Caco-2 (cell line): ENCODE measurements at regions not wholly inside any gene's neighbourhood (a gene's known extent, or its start where the extent isn't known, plus 50 kb on each side); places are given as distances from the start of the nearest gene placed in this dataset.

Experiments
- BruUV-seq: library from RNA; stranded (reverse); fragments of 400-500 nt; replicated peaks from 2 replicates; lab custom pipeline; 2021; lab: Mats Ljungman, UMichigan
- CTCF ChIA-PET: fragments of 300-600 bp; sonication (Branson Sonifier 250); formaldehyde crosslinking; loops from one replicate; lab custom pipeline; 2022; ENCODE audit warnings: antibody characterized with exemption; lab: Charles Lee
- POLR2A ChIA-PET: fragments of 300-600 bp; sonication (Branson Sonifier 250); formaldehyde crosslinking; loops from one replicate; lab custom pipeline; 2022; ENCODE audit warnings: antibody characterized with exemption; lab: Charles Lee
- DNase-seq, 2 experiments: peaks; one replicate each; pipeline versions ENCODE4 v3.0.0 to v3.0.0-alpha.2; 2020 to 2022
- H3K27me3 ChIP-seq: replicated peaks from 2 replicates; pipeline ENCODE4 v1.6.0; 2011; ENCODE audit warnings: low read length; ENCODE audit not compliant: control insufficient read depth, insufficient read depth
- H3K36me3 ChIP-seq: 2 replicates; pipeline ENCODE4 v1.5.1; 2011; ENCODE audit warnings: low read length; ENCODE audit not compliant: control insufficient read depth, insufficient read depth
- H3K4me1 ChIP-seq: fragments of 250-450 bp; sonication (Bioruptor Pico); 2 replicates; pipeline ENCODE4 v1.5.1; 2020; ENCODE audit warnings: mild to moderate bottlenecking
- H3K4me3 ChIP-seq: 2 replicates; pipeline ENCODE4 v1.5.1; 2011; ENCODE audit warnings: low read depth, mild to moderate bottlenecking, control low read depth, low read length
- H3K9me3 ChIP-seq: fragments of 250-450 bp; sonication (Bioruptor Pico); 2 replicates; pipeline ENCODE4 v1.5.1; 2020; ENCODE audit warnings: mild to moderate bottlenecking, moderate library complexity
- H3K27ac Mint-ChIP-seq: one replicate; pipeline ENCODE4 v1.8.0; 2022; ENCODE audit warnings: mixed read lengths; ENCODE audit not compliant: unreplicated experiment
- H3K27me3 Mint-ChIP-seq: one replicate; pipeline ENCODE4 v1.8.0; 2022; ENCODE audit warnings: mixed read lengths; ENCODE audit not compliant: insufficient read depth, unreplicated experiment
- H3K36me3 Mint-ChIP-seq: one replicate; pipeline ENCODE4 v1.8.0; 2022; ENCODE audit warnings: mild to moderate bottlenecking, mixed read lengths; ENCODE audit not compliant: insufficient read depth, unreplicated experiment
- H3K4me1 Mint-ChIP-seq: one replicate; pipeline ENCODE4 v1.8.0; 2022; ENCODE audit warnings: low read depth, mixed read lengths; ENCODE audit not compliant: unreplicated experiment
- H3K4me3 Mint-ChIP-seq: one replicate; pipeline ENCODE4 v1.8.0; 2022; ENCODE audit warnings: mild to moderate bottlenecking, moderate library complexity, mixed read lengths; ENCODE audit not compliant: unreplicated experiment
- H3K9me3 Mint-ChIP-seq: one replicate; pipeline ENCODE4 v1.8.0; 2022; ENCODE audit warnings: mixed read lengths; ENCODE audit not compliant: unreplicated experiment
- intact Hi-C: fragments of 100-400 bp; cut with micrococcal nuclease; formaldehyde crosslinking; loops from one replicate; pipeline ENCODE4 v1.10.0; 2022; ENCODE audit not compliant: unreplicated experiment
- TF ChIP-seq, protein P1 (sequence below), 2 experiments: fragments of 200-600 bp in 1 of 2; IDR thresholded peaks; 1 replicate in 1 of 2; 2 replicates in 1 of 2; pipeline versions ENCODE4 v1.5.1 to v1.8.0; 2011 to 2022; ENCODE audit warnings: antibody characterized with exemption in 1 of 2, control low read depth in 1 of 2, inconsistent platforms in 1 of 2, low read depth in 1 of 2, low read length in 1 of 2, mild to moderate bottlenecking in 1 of 2, moderate library complexity in 1 of 2; ENCODE audit not compliant: insufficient read depth in 1 of 2, severe bottlenecking in 1 of 2, unreplicated experiment in 1 of 2

DNA sequence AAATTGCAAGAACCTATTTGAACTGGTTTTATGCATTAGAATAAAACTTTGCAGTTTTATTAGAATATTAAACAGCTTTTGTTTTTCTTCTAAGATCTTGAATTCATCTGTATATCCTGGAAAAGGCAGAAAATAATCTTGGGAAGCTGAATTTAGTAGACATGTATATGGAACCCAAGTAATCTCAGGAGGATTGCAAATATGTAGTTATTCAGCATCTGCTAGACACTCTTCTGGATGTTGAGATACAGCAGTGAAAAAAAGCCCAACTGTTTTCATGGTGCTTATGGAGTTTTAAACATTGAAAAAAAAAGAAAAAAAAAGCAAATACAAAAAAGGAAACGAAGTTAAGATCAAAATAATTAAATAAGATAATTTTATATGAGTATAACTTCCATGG is 922.2 kb upstream of the SEMA6A start:
- H3K36me3 ChIP-seq = no peaks in the 10 kb centered on the region
- CTCF ChIA-PET = no interaction called here
- H3K36me3 Mint-ChIP-seq = no peaks in the 10 kb centered on the region
- TF ChIP-seq, protein P1, sequence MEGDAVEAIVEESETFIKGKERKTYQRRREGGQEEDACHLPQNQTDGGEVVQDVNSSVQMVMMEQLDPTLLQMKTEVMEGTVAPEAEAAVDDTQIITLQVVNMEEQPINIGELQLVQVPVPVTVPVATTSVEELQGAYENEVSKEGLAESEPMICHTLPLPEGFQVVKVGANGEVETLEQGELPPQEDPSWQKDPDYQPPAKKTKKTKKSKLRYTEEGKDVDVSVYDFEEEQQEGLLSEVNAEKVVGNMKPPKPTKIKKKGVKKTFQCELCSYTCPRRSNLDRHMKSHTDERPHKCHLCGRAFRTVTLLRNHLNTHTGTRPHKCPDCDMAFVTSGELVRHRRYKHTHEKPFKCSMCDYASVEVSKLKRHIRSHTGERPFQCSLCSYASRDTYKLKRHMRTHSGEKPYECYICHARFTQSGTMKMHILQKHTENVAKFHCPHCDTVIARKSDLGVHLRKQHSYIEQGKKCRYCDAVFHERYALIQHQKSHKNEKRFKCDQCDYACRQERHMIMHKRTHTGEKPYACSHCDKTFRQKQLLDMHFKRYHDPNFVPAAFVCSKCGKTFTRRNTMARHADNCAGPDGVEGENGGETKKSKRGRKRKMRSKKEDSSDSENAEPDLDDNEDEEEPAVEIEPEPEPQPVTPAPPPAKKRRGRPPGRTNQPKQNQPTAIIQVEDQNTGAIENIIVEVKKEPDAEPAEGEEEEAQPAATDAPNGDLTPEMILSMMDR (IDR thresholded peaks at IDR 0.05; ENCODE audit: insufficient read depth in 1 of 2, low read depth in 1 of 2, low read length in 1 of 2, severe bottlenecking in 1 of 2, unreplicated experiment in 1 of 2) = no peak
- POLR2A ChIA-PET = no interaction called here
- H3K4me3 Mint-ChIP-seq = no peak overlapping the region
- no peaks in the 10 kb centered on the region for H3K27me3 ChIP-seq
- H3K27ac Mint-ChIP-seq = no peak overlapping the region
- no peaks in the 10 kb centered on the region for H3K4me1 Mint-ChIP-seq
- no peaks in the 10 kb centered on the region for H3K27me3 Mint-ChIP-seq
- H3K4me1 ChIP-seq = no peaks in the 10 kb centered on the region
- DNase-seq = no peak
- H3K9me3 ChIP-seq = no peaks in the 10 kb centered on the region
- H3K9me3 Mint-ChIP-seq = no peaks in the 10 kb centered on the region
- H3K4me3 ChIP-seq = no peak overlapping the region
- intact Hi-C loops = no loop called here
- no TSS peak for BruUV-seq

- Mint-ChIP-seq H3K27ac (no peak overlapping the region), H3K36me3 (no peaks in the 10 kb centered on the region), H3K4me3 (no peak overlapping the region), H3K4me1 (peaks cover 1% of the 10 kb centered on the region), H3K27me3 (no peaks in the 10 kb centered on the region), H3K9me3 (no peaks in the 10 kb centered on the region)
- no peaks in the 10 kb centered on the region for H3K4me1 ChIP-seq
- no peaks in the 10 kb centered on the region for H3K9me3 ChIP-seq
- ChIA-PET CTCF (interaction anchor here (1.2 kb wide), 1 partner anchor 39 kb away, joined by 5 read pairs; no protein-coding TSS in a partner anchor), POLR2A (no interaction called here)
- TF ChIP-seq, protein P1 (IDR thresholded peaks at IDR 0.05; ENCODE audit: insufficient read depth in 1 of 2, low read depth in 1 of 2, low read length in 1 of 2, severe bottlenecking in 1 of 2, unreplicated experiment in 1 of 2) = no peak
- no peaks in the 10 kb centered on the region for H3K36me3 ChIP-seq
- DNase-seq = no peak
- intact Hi-C loops = no loop called here
- no TSS peak for BruUV-seq
- no peaks in the 10 kb centered on the region for H3K27me3 ChIP-seq
- no peak overlapping the region for H3K4me3 ChIP-seq
Measured at GRCh38 chr5:117494188-117494587, 919.6 kb upstream of the SEMA6A start.

DNA sequence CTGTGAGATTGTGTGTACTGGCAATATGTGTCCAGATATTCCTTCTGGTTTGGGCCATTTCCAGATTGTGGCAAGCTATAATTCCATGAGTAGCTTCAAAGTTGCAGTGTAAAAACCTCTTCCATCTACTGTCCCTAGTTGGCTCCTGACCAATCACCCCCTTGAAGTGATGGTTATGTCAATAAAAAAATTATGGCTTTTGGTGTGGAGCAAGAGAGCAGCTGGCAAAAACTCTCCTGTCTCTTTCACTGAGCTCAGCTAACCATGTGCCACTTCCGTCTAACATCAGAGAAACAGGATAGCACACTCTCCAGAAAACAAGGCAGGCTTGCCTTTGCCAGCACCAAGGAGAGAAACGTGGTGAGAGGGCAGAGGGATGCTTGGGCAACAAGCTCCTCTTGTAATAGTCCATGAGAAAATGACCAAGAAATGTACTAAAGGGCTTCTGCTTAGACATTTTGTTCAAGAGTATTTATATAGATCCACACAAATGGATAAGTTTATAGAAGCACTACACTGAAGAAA is 914.4 kb upstream of the SEMA6A start:
- Histone ChIP-seq H3K27me3 (no peaks in the 10 kb centered on the region), H3K36me3 (no peaks in the 10 kb centered on the region), H3K4me3 (no peak overlapping the region), H3K9me3 (no peaks in the 10 kb centered on the region), H3K4me1 (peaks cover 28% of the 10 kb centered on the region)
- intact Hi-C loops = no loop called here
- peaks cover 4% of the 10 kb centered on the region for H3K36me3 Mint-ChIP-seq
- ChIA-PET CTCF (interaction anchor here (1.4 kb wide), 1 partner anchor 34 kb away, joined by 14 read pairs; no protein-coding TSS in a partner anchor), POLR2A (no interaction called here)
- no TSS peak for BruUV-seq
- no peaks in the 10 kb centered on the region for H3K9me3 Mint-ChIP-seq
- H3K4me1 Mint-ChIP-seq = peaks cover 31% of the 10 kb centered on the region
- H3K27me3 Mint-ChIP-seq = no peaks in the 10 kb centered on the region
- TF ChIP-seq, protein P1 (IDR thresholded peaks at IDR 0.05; ENCODE audit: insufficient read depth in 1 of 2, low read depth in 1 of 2, low read length in 1 of 2, severe bottlenecking in 1 of 2, unreplicated experiment in 1 of 2) = no peak
- no peak overlapping the region for H3K4me3 Mint-ChIP-seq
- no peak for DNase-seq
- no peak overlapping the region for H3K27ac Mint-ChIP-seq
